H9 (cell line): ENCODE measurements at regions not wholly inside any gene's neighbourhood (a gene's known extent, or its start where the extent isn't known, plus 50 kb on each side); places are given as distances from the start of the nearest gene placed in this dataset.

Experiments
- DNase-seq: peaks from one replicate; pipeline ENCODE4 v3.0.0-alpha.2; 2017
- H2AFZ ChIP-seq: one replicate; pipeline ENCODE4 v1.6.1; 2013; ENCODE audit warnings: mild to moderate bottlenecking, low read length, control low read depth, moderate library complexity
- H2AK5ac ChIP-seq: 2 replicates; pipeline ENCODE4 v1.6.1; 2013; ENCODE audit warnings: low read length, control low read depth, mixed read lengths; ENCODE audit not compliant: insufficient read length
- H2BK120ac ChIP-seq: one replicate; pipeline ENCODE4 v1.6.1; 2013; ENCODE audit warnings: low read depth, mild to moderate bottlenecking, low read length, control low read depth, inconsistent platforms; ENCODE audit not compliant: poor library complexity, severe bottlenecking
- H2BK12ac ChIP-seq: 2 replicates; pipeline ENCODE4 v1.6.1; 2013; ENCODE audit warnings: low read length, control low read depth, mixed read lengths, low read depth; ENCODE audit not compliant: insufficient read length
- H2BK15ac ChIP-seq: 2 replicates; pipeline ENCODE4 v1.6.1; 2013; ENCODE audit warnings: low read depth, low read length, control low read depth
- H2BK20ac ChIP-seq: one replicate; pipeline ENCODE4 v1.6.1; 2013; ENCODE audit warnings: low read depth, mild to moderate bottlenecking, low read length, control low read depth, inconsistent platforms; ENCODE audit not compliant: poor library complexity, severe bottlenecking
- H2BK5ac ChIP-seq: 2 replicates; pipeline ENCODE4 v1.6.1; 2013; ENCODE audit warnings: low read length, control low read depth, mixed read lengths; ENCODE audit not compliant: insufficient read length
- H3K14ac ChIP-seq: 2 replicates; pipeline ENCODE4 v1.6.1; 2013; ENCODE audit warnings: low read length, control low read depth; ENCODE audit not compliant: insufficient read depth
- H3K18ac ChIP-seq: 2 replicates; pipeline ENCODE4 v1.6.1; 2013; ENCODE audit warnings: low read depth, mild to moderate bottlenecking, mixed read lengths, low read length, control low read depth; ENCODE audit not compliant: insufficient read length
- H3K23ac ChIP-seq: 2 replicates; pipeline ENCODE4 v1.6.1; 2013; ENCODE audit warnings: low read length, control low read depth, mixed read lengths, low read depth; ENCODE audit not compliant: insufficient read length
- H3K23me2 ChIP-seq: 2 replicates; pipeline ENCODE4 v1.6.1; 2013; ENCODE audit warnings: low read depth, mild to moderate bottlenecking, mixed read lengths, low read length, control low read depth; ENCODE audit not compliant: insufficient read length, poor library complexity, severe bottlenecking
- H3K27ac ChIP-seq: 2 replicates; pipeline ENCODE4 v1.5.1; 2013; ENCODE audit warnings: low read length, control low read depth, mixed read lengths, low read depth; ENCODE audit not compliant: insufficient read length
- H3K27me3 ChIP-seq: 2 replicates; pipeline ENCODE4 v1.6.1; 2013; ENCODE audit warnings: low read length, control low read depth, inconsistent platforms; ENCODE audit not compliant: insufficient read depth
- H3K4ac ChIP-seq: 2 replicates; pipeline ENCODE4 v1.6.1; 2013; ENCODE audit warnings: low read depth, mild to moderate bottlenecking, control low read depth, inconsistent platforms, low read length, moderate library complexity
- H3K4me1 ChIP-seq: 2 replicates; pipeline ENCODE4 v1.6.1; 2013; ENCODE audit warnings: low read length, control low read depth, inconsistent platforms; ENCODE audit not compliant: insufficient read depth
- H3K4me2 ChIP-seq: 2 replicates; pipeline ENCODE4 v1.6.1; 2013; ENCODE audit warnings: low read length, control low read depth, mixed read lengths; ENCODE audit not compliant: insufficient read length, insufficient read depth
- H3K56ac ChIP-seq: 2 replicates; pipeline ENCODE4 v1.6.1; 2013; ENCODE audit warnings: low read depth, mild to moderate bottlenecking, mixed read lengths, low read length, control low read depth; ENCODE audit not compliant: insufficient read length
- H3K79me1 ChIP-seq: 2 replicates; pipeline ENCODE4 v1.6.1; 2013; ENCODE audit warnings: low read depth, mild to moderate bottlenecking, moderate library complexity, low read length, control low read depth, inconsistent platforms; ENCODE audit not compliant: insufficient read depth, poor library complexity, severe bottlenecking
- H3K79me2 ChIP-seq: 2 replicates; pipeline ENCODE4 v1.6.1; 2013; ENCODE audit warnings: low read length, control low read depth, inconsistent platforms; ENCODE audit not compliant: insufficient read depth
- H3K9ac ChIP-seq: 2 replicates; pipeline ENCODE4 v1.6.1; 2013; ENCODE audit warnings: low read length, control low read depth, mixed read lengths; ENCODE audit not compliant: insufficient read length; ENCODE audit errors: extremely low read depth
- H3K9me3 ChIP-seq: one replicate; pipeline ENCODE4 v1.6.1; 2013; ENCODE audit warnings: low read depth, low read length, inconsistent platforms; ENCODE audit not compliant: control insufficient read depth
- H3T11ph ChIP-seq: one replicate; pipeline ENCODE4 v1.6.1; 2013; ENCODE audit warnings: mild to moderate bottlenecking, low read length, control low read depth, inconsistent platforms
- H4K20me1 ChIP-seq: one replicate; pipeline ENCODE4 v1.6.1; 2013; ENCODE audit not compliant: control insufficient read depth, insufficient read length, insufficient read depth
- H4K5ac ChIP-seq: 2 replicates; pipeline ENCODE4 v1.6.1; 2013; ENCODE audit warnings: low read depth, mild to moderate bottlenecking, mixed read lengths, low read length, control low read depth; ENCODE audit not compliant: insufficient read length
- H4K8ac ChIP-seq: replicated peaks from 2 replicates; pipeline ENCODE4 v1.6.1; 2013; ENCODE audit warnings: low read length, control low read depth, mixed read lengths, low read depth; ENCODE audit not compliant: insufficient read length
- H4K91ac ChIP-seq: 2 replicates; pipeline ENCODE4 v1.6.1; 2013; ENCODE audit warnings: low read depth, mild to moderate bottlenecking, moderate library complexity, mixed read lengths, low read length, control low read depth; ENCODE audit not compliant: insufficient read length
- H3K27ac Mint-ChIP-seq, 3 experiments: 2 replicates in 2 of 3; 3 replicates in 1 of 3; pipeline ENCODE4 v1.8.0; 2020 to 2021; ENCODE audit warnings: mixed read lengths in 3 of 3, mild to moderate bottlenecking in 1 of 3, moderate library complexity in 1 of 3
- H3K27me3 Mint-ChIP-seq: 2 replicates; pipeline ENCODE4 v1.8.0; 2021; ENCODE audit warnings: low read depth, mild to moderate bottlenecking, moderate library complexity, mixed read lengths
- H3K36me3 Mint-ChIP-seq, 3 experiments: 2 replicates in 2 of 3; 3 replicates in 1 of 3; pipeline ENCODE4 v1.8.0; 2020 to 2021; ENCODE audit warnings: low read depth in 3 of 3, mixed read lengths in 3 of 3; ENCODE audit not compliant: insufficient read depth in 1 of 3
- H3K4me1 Mint-ChIP-seq, 2 experiments: 2 replicates each; pipeline ENCODE4 v1.8.0; 2020; ENCODE audit warnings: mixed read lengths in 2 of 2
- H3K4me3 Mint-ChIP-seq, 2 experiments: 2 replicates in 1 of 2; 3 replicates in 1 of 2; pipeline ENCODE4 v1.8.0; 2020 to 2021; ENCODE audit warnings: mild to moderate bottlenecking in 2 of 2, mixed read lengths in 2 of 2, moderate library complexity in 1 of 2
- H3K9me3 Mint-ChIP-seq, 2 experiments: 2 replicates in 1 of 2; 3 replicates in 1 of 2; pipeline ENCODE4 v1.8.0; 2020; ENCODE audit warnings: mild to moderate bottlenecking in 2 of 2, mixed read lengths in 2 of 2, moderate library complexity in 1 of 2
- CTCF ChIP-seq: fragments of 200-600 bp; sonication (generic); conservative IDR thresholded peaks from 3 replicates; pipeline ENCODE4 v1.8.0; 2021; ENCODE audit warnings: antibody characterized with exemption, mild to moderate bottlenecking
- WGBS: extraction: QIAGEN DNeasy Blood & Tissue Kit; methylation state at CpG from one replicate; pipeline ENCODE4 v1.1.7; 2013; ENCODE audit warnings: missing lambda C conversion rate, low lambda C conversion rate, mixed read lengths; ENCODE audit not compliant: insufficient read length; ENCODE audit errors: extremely low coverage; 5-methylcytosine and 5-hydroxymethylcytosine counted together

GRCh38 chr7:81618396-81619014, 151.3 kb downstream of the HGF start:
- no peaks in the 10 kb centered on the region for H3K27me3 Mint-ChIP-seq
- H3K4me3 Mint-ChIP-seq: no peak overlapping the region
- Histone ChIP-seq H3K27ac (no peak overlapping the region), H3T11ph (no peak overlapping the region), H3K79me2 (no peaks in the 10 kb centered on the region), H3K18ac (no peak overlapping the region), H3K79me1 (no peaks in the 10 kb centered on the region), H2BK15ac (no peak overlapping the region), H2BK12ac (no peak overlapping the region), H3K4ac (no peak overlapping the region), H2BK5ac (no peak overlapping the region), H2BK20ac (no peak overlapping the region), H3K14ac (no peak overlapping the region), H4K5ac (no peak overlapping the region), H2BK120ac (no peak overlapping the region), H4K91ac (no peak overlapping the region), H3K4me2 (no peak overlapping the region), H4K20me1 (no peaks in the 10 kb centered on the region), H4K8ac (no peak overlapping the region), H3K56ac (no peak overlapping the region), H2AFZ (no peak overlapping the region), H3K9me3 (no peaks in the 10 kb centered on the region), H3K4me1 (no peaks in the 10 kb centered on the region; the same call in 1 of the 2 replicates), H3K23ac (no peak overlapping the region), H3K9ac (no peak overlapping the region), H3K23me2 (no peaks in the 10 kb centered on the region), H2AK5ac (no peak overlapping the region), H3K27me3 (no peaks in the 10 kb centered on the region)
- TF ChIP-seq CTCF: no peak
- H3K27ac Mint-ChIP-seq: no peak overlapping the region
- no peaks in the 10 kb centered on the region for H3K36me3 Mint-ChIP-seq
- no peaks in the 10 kb centered on the region for H3K9me3 Mint-ChIP-seq
- DNase-seq: no peak
- whole genome bisulfite sequencing: no CpG with 5 or more reads among the region's 4 CpGs
- H3K4me1 Mint-ChIP-seq: peaks cover 0 to 4% of the 10 kb centered on the region in 2 experiments; a peak in 1 of 4 replicates
